HepG2 (cell line): ENCODE measurements at regions not wholly inside any gene's neighbourhood (a gene's known extent, or its start where the extent isn't known, plus 50 kb on each side); places are given as distances from the start of the nearest gene placed in this dataset.

Experiments used
- ATAC-seq: fragments of 200-7000 bp; cut with Tn5 transposase; 3 replicates; pipeline ENCODE4 v1.9.1; 2020; ENCODE audit warnings: mild to moderate bottlenecking, moderate library complexity
- BruUV-seq: library from RNA; stranded (reverse); fragments of 400-500 nt; replicated peaks from 2 replicates; lab custom pipeline; 2021; lab: Mats Ljungman, UMichigan
- CTCF ChIA-PET: fragments of 300-600 bp; formaldehyde crosslinking; extraction: SDS; loops from one replicate; lab custom pipeline; 2021; ENCODE audit warnings: low total read pairs, inconsistent platforms, low intra/inter-chr PET ratio; lab: Yijun Ruan, JAX
- POLR2A ChIA-PET: fragments of 350-600 bp; sonication (Branson Sonifier 250); formaldehyde crosslinking; loops from one replicate; lab custom pipeline; 2020; ENCODE audit warnings: antibody characterized with exemption, inconsistent platforms; lab: Yijun Ruan, JAX
- DNase-seq: peaks from one replicate; pipeline ENCODE4 v3.0.0-alpha.2; 2015; ENCODE audit warnings: low spot score
- FAIRE-seq: peaks from 3 replicates; lab custom pipeline; 2011; peaks lifted over from hg19 to GRCh38; lab: Jason Lieb, UNC
- H2AFZ ChIP-seq: one replicate; pipeline ENCODE4 v1.6.1; 2011; ENCODE audit warnings: low read length, inconsistent platforms
- H3K27ac ChIP-seq: fragments of 300-600 bp; 3 replicates; pipeline ENCODE4 v1.8.0; 2011; ENCODE audit warnings: mixed run types, mild to moderate bottlenecking, mixed read lengths, low read length, inconsistent platforms; ENCODE audit not compliant: insufficient read depth; ENCODE audit errors: extremely low read length
- H3K27me3 ChIP-seq, 2 experiments: fragments of 200-600 bp in 1 of 2; 2 replicates in 1 of 2; 3 replicates in 1 of 2; pipeline versions ENCODE4 v1.6.0 to v1.8.0; 2011; ENCODE audit warnings: low read length in 2 of 2, mild to moderate bottlenecking in 2 of 2, moderate library complexity in 2 of 2, inconsistent platforms in 1 of 2; ENCODE audit not compliant: insufficient read depth in 2 of 2, control insufficient read depth in 1 of 2
- H3K36me3 ChIP-seq, 2 experiments: fragments of 200-600 bp in 1 of 2; replicated peaks in 1 of 2; 2 replicates in 1 of 2; 3 replicates in 1 of 2; pipeline versions ENCODE4 v1.5.1 to v1.8.0; 2011; ENCODE audit warnings: low read length in 2 of 2, inconsistent platforms in 1 of 2; ENCODE audit not compliant: insufficient read depth in 2 of 2, control insufficient read depth in 1 of 2
- H3K4me1 ChIP-seq: 2 replicates; pipeline ENCODE4 v1.5.1; 2012; ENCODE audit warnings: low read length, inconsistent platforms; ENCODE audit not compliant: insufficient read depth
- H3K4me2 ChIP-seq: 2 replicates; pipeline ENCODE4 v1.6.0; 2011; ENCODE audit warnings: low read depth, low read length, inconsistent platforms
- H3K4me3 ChIP-seq, 3 experiments: fragments of 200-600 bp in 1 of 3; sonication (generic), shearing (Covaris generic) in 1 of 3; replicated peaks in 1 of 3; 2 replicates each; pipeline ENCODE4 v1.5.1; 2011 to 2016; ENCODE audit warnings: low read length in 3 of 3, inconsistent platforms in 2 of 3, low read depth in 2 of 3, mild to moderate bottlenecking in 2 of 3, control low read depth in 1 of 3, mixed read lengths in 1 of 3; ENCODE audit not compliant: insufficient read depth in 1 of 3
- H3K79me2 ChIP-seq: one replicate; pipeline ENCODE4 v1.6.1; 2011; ENCODE audit warnings: low read length, inconsistent platforms; ENCODE audit not compliant: insufficient read depth
- H3K9ac ChIP-seq: 2 replicates; pipeline ENCODE4 v1.6.0; 2011; ENCODE audit warnings: mild to moderate bottlenecking, low read depth, low read length, inconsistent platforms; ENCODE audit not compliant: insufficient read depth
- H3K9me3 ChIP-seq: 2 replicates; pipeline ENCODE4 v1.5.1; 2012; ENCODE audit warnings: mild to moderate bottlenecking, low read length
- H4K20me1 ChIP-seq: 2 replicates; pipeline ENCODE4 v1.6.0; 2011; ENCODE audit warnings: inconsistent platforms, mild to moderate bottlenecking, low read length, moderate library complexity; ENCODE audit not compliant: insufficient read depth
- FOXP1 ChIP-seq, 2 experiments: fragments of 450-650 bp in 1 of 2; IDR thresholded peaks; 2 replicates each; pipeline ENCODE4 v1.6.1; 2017 to 2018; ENCODE audit warnings: antibody characterized with exemption in 1 of 2
- MAFF ChIP-seq: IDR thresholded peaks from 2 replicates; pipeline ENCODE4 v1.6.1; 2011; ENCODE audit warnings: low read depth, low read length, improper control_type of control experiment
- MAFK ChIP-seq, 2 experiments: IDR thresholded peaks in 1 of 2; conservative IDR thresholded peaks in 1 of 2; 2 replicates each; pipeline ENCODE4 v1.6.1; 2011; ENCODE audit warnings: improper control_type of control experiment in 2 of 2, low read length in 2 of 2
- NFKB2 ChIP-seq: sonication (generic); formaldehyde crosslinking; IDR thresholded peaks from 2 replicates; pipeline ENCODE4 v1.4.0; 2020; ENCODE audit warnings: missing genetic modification reagents, borderline replicate concordance
- ZNF569 ChIP-seq: sonication (generic); formaldehyde crosslinking; IDR thresholded peaks from 2 replicates; pipeline ENCODE4 v1.5.0; 2020; ENCODE audit warnings: mild to moderate bottlenecking, missing genetic modification reagents, moderate library complexity, borderline replicate concordance
- WGBS: methylation state at CpG from one replicate; pipeline ENCODE4 v1.1.6; 2017; ENCODE audit warnings: low lambda C conversion rate; 5-methylcytosine and 5-hydroxymethylcytosine counted together
- in situ Hi-C: cut with HindIII; loops from 2 replicates; pipeline ENCODE4 v1.10.0; 2017; ENCODE audit warnings: low pct_unique_long_range_greater_than_20kb; ENCODE audit not compliant: extremely low pct_ligation_motif_present
- intact Hi-C: fragments of 100-400 bp; cut with micrococcal nuclease; formaldehyde crosslinking; loops from one replicate; pipeline ENCODE4 v1.10.0; 2022; ENCODE audit not compliant: unreplicated experiment
- TF ChIP-seq, protein P1 (sequence below): sonication (generic); formaldehyde crosslinking; conservative IDR thresholded peaks from 2 replicates; pipeline ENCODE4 v1.5.0; 2020; ENCODE audit warnings: missing genetic modification reagents

DNA sequence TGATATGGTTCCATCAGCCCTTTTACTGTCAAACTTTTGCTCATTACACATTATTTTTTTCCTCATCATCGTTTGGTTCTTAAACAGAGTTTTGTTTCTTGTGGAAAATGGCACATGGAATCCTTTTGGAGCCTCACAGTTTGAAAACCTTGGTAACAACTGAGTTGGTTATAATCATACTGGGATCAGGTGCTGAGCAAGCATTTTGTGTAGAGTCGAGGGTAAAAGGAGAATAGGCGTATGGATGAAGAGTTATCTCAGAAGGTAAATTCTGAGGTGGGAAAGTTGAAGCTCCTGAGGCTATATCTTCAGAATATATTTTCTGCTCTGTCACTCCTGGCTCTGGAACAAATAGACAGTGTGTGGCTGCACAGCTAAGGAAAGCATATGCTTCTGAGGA, 274.0 kb upstream of the DSEL start:
- Histone ChIP-seq H3K27me3 (no peaks in the 10 kb centered on the region), H3K9me3 (no peaks in the 10 kb centered on the region), H3K4me1 (no peaks in the 10 kb centered on the region), H3K4me3 (no peak overlapping the region), H3K27ac (no peak overlapping the region), H4K20me1 (no peaks in the 10 kb centered on the region), H2AFZ (no peak overlapping the region), H3K79me2 (no peaks in the 10 kb centered on the region), H3K9ac (no peak overlapping the region), H3K36me3 (no peaks in the 10 kb centered on the region), H3K4me2 (no peak overlapping the region)
- CTCF ChIA-PET: no interaction called here
- POLR2A ChIA-PET: no interaction called here
- in situ Hi-C loops: no loop called here
- FAIRE-seq (no peak), DNase-seq (no peak), ATAC-seq (no peak)
- no TSS peak for BruUV-seq
- intact Hi-C loops: no loop called here
- TF ChIP-seq, protein P1, sequence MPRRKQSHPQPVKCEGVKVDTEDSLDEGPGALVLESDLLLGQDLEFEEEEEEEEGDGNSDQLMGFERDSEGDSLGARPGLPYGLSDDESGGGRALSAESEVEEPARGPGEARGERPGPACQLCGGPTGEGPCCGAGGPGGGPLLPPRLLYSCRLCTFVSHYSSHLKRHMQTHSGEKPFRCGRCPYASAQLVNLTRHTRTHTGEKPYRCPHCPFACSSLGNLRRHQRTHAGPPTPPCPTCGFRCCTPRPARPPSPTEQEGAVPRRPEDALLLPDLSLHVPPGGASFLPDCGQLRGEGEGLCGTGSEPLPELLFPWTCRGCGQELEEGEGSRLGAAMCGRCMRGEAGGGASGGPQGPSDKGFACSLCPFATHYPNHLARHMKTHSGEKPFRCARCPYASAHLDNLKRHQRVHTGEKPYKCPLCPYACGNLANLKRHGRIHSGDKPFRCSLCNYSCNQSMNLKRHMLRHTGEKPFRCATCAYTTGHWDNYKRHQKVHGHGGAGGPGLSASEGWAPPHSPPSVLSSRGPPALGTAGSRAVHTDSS (CRISPR knock-in tag): no peak
- TF ChIP-seq MAFF (peak; percentile 68), FOXP1 (IDR thresholded peaks at IDR 0.05) (no peak), FOXP1 (CRISPR knock-in tag; IDR thresholded peaks at IDR 0.05) (no peak), MAFK (conservative IDR thresholded peaks at IDR 0.05 in 1 of 2, IDR thresholded peaks at IDR 0.05 in 1 of 2; ENCODE audit: low read length in 2 of 2) (peak; percentile 44 to 80; a peak in 3 of 4 replicates), ZNF569 (no peak)
- WGBS: 5% methylated on average over 3 of the region's 3 CpGs

DNA sequence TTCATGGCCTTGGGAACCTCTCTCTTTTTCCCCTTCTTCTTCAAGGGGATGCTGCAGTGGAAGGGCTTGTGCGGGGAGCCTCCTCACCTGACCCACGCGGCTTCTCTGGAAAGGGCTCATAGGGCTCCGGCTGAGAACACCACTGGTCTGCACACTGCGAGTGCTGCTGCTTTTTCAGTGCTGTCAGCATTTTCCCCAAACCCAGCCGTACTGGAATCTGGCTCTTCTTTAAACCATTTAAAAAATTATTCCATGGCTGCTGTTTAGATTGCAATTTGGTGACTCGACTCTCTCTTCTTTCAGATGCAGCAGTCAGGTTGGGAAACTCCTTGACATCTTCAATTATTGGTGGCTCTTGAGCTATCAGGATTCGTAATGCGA, 272.6 kb upstream of the DSEL start:
- DNase-seq (no peak), ATAC-seq (no peak), FAIRE-seq (no peak)
- ChIA-PET POLR2A (no interaction called here), CTCF (no interaction called here)
- no peak overlapping the region for H2AFZ ChIP-seq
- no peaks in the 10 kb centered on the region for H3K27me3 ChIP-seq
- no peaks in the 10 kb centered on the region for H3K36me3 ChIP-seq
- H4K20me1 ChIP-seq: no peaks in the 10 kb centered on the region
- H3K9me3 ChIP-seq: no peaks in the 10 kb centered on the region
- H3K9ac ChIP-seq: no peak overlapping the region
- no peaks in the 10 kb centered on the region for H3K4me1 ChIP-seq
- BruUV-seq: no TSS peak
- WGBS: 27% methylated on average over 9 of the region's 9 CpGs
- TF ChIP-seq MAFK (conservative IDR thresholded peaks at IDR 0.05 in 1 of 2, IDR thresholded peaks at IDR 0.05 in 1 of 2; ENCODE audit: low read length in 2 of 2) (peak in 1 of 2 experiments; percentile 55; a peak in 2 of 4 replicates), NFKB2 (no peak)
- in situ Hi-C loops: no loop called here
- no peak overlapping the region for H3K27ac ChIP-seq
- H3K4me2 ChIP-seq: no peak overlapping the region
- intact Hi-C loops: no loop called here
- no peak overlapping the region for H3K4me3 ChIP-seq
- H3K79me2 ChIP-seq: no peaks in the 10 kb centered on the region
